ENCODE measurements at regions not wholly inside any gene's neighbourhood (a gene's known extent, or its start where the extent isn't known, plus 50 kb on each side); places are given as distances from the start of the nearest gene placed in this dataset.

DNA sequence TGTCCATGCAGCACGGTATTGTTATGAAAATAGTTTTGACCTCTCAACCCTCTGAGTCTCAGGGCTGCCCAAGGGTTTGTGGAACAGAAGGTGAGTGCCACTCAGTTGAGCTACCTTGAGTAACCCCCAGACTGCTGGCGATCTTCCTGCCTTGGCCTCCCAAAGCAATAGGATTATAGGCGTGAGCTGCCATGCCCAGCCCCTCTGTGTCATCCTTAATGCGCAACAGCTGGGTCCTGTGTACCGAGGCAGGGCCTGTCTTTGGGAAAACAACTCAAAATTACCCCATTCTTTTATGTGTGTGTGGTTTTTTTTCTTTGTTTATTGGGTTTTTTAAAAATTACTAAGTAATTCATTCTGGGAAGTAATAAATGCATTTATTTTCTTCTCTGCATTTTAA lies 78.3 kb upstream of the TPM1 start:
- TF ChIP-seq CTCF (conservative IDR thresholded peaks at IDR 0.05) (no peak), ZFX (IDR thresholded peaks at IDR 0.05) (no peak)
